K562 (cell line): ENCODE measurements at regions not wholly inside any gene's neighbourhood (a gene's known extent, or its start where the extent isn't known, plus 50 kb on each side); places are given as distances from the start of the nearest gene placed in this dataset.

Source experiments
- ATAC-seq: fragments of 200-7000 bp; cut with Tn5 transposase; 3 replicates; pipeline ENCODE4 v1.9.1; 2020; ENCODE audit warnings: moderate library complexity
- BruUV-seq: library from RNA; stranded (reverse); fragments of 400-500 nt; replicated peaks from 2 replicates; lab custom pipeline; 2021; lab: Mats Ljungman, UMichigan
- CTCF ChIA-PET: fragments of 300-600 bp; formaldehyde crosslinking; extraction: SDS; loops from one replicate; lab custom pipeline; 2021; ENCODE audit warnings: low intra/inter-chr PET ratio; lab: Yijun Ruan, JAX
- POLR2A ChIA-PET: fragments of 300-600, 350-650 bp; sonication (Branson Sonifier 250); formaldehyde crosslinking; extraction: SDS; loops from one replicate; lab custom pipeline; 2021; ENCODE audit warnings: antibody characterized with exemption, inconsistent platforms; lab: Yijun Ruan, JAX
- DNase-seq, 4 experiments: peaks; one replicate each; pipeline versions ENCODE4 v3.0.0 to v3.0.0-alpha.2; 2011 to 2018; ENCODE audit warnings: low spot score in 3 of 4, mixed read lengths in 3 of 4; ENCODE audit errors: extremely low read depth in 1 of 4
- FAIRE-seq: peaks from 2 replicates; lab custom pipeline; 2011; peaks lifted over from hg19 to GRCh38; lab: Jason Lieb, UNC
- H2AFZ ChIP-seq: 2 replicates; pipeline ENCODE4 v1.6.0; 2011; ENCODE audit warnings: low read depth, low read length, control low read depth, inconsistent platforms
- H3K27ac ChIP-seq: fragments of 200-600 bp; 3 replicates; pipeline ENCODE4 v1.8.0; 2011; ENCODE audit warnings: low read depth, mild to moderate bottlenecking, control low read depth, inconsistent platforms, low read length, moderate library complexity, mixed read lengths; ENCODE audit errors: extremely low read depth
- H3K27me3 ChIP-seq, 2 experiments: fragments of 300-600 bp in 1 of 2; 2 replicates in 1 of 2; 3 replicates in 1 of 2; pipeline versions ENCODE4 v1.6.0 to v1.8.0; 2011; ENCODE audit warnings: inconsistent platforms in 2 of 2, low read length in 2 of 2, mild to moderate bottlenecking in 1 of 2, mixed read lengths in 1 of 2, moderate library complexity in 1 of 2; ENCODE audit not compliant: control insufficient read depth in 2 of 2, insufficient read depth in 2 of 2
- H3K36me3 ChIP-seq: fragments of 300-600 bp; 3 replicates; pipeline ENCODE4 v1.8.0; 2011; ENCODE audit warnings: mild to moderate bottlenecking, low read length, inconsistent platforms; ENCODE audit not compliant: control insufficient read depth, insufficient read depth
- H3K4me1 ChIP-seq, 2 experiments: fragments of 200-600 bp in 1 of 2; replicated peaks in 1 of 2; 2 replicates in 1 of 2; 3 replicates in 1 of 2; pipeline versions ENCODE4 v1.5.1 to v1.8.0; 2011; ENCODE audit warnings: inconsistent platforms in 2 of 2, low read length in 2 of 2, mild to moderate bottlenecking in 1 of 2, mixed read lengths in 1 of 2, moderate library complexity in 1 of 2; ENCODE audit not compliant: control insufficient read depth in 2 of 2, insufficient read depth in 2 of 2
- H3K4me2 ChIP-seq: 2 replicates; pipeline ENCODE4 v1.6.1; 2011; ENCODE audit warnings: low read length, control low read depth, inconsistent platforms, mixed read lengths; ENCODE audit not compliant: insufficient read depth
- H3K4me3 ChIP-seq: fragments of 200-600 bp; sonication (generic), shearing (Covaris generic); 2 replicates; pipeline ENCODE4 v1.5.1; 2016; ENCODE audit warnings: control low read depth, inconsistent platforms
- H3K79me2 ChIP-seq: fragments of 200-600 bp; 3 replicates; pipeline ENCODE4 v1.8.0; 2011; ENCODE audit warnings: low read length, inconsistent platforms; ENCODE audit not compliant: control insufficient read depth, insufficient read depth
- H3K9ac ChIP-seq, 2 experiments: 2 replicates each; pipeline versions ENCODE4 v1.6.0 to v1.6.1; 2011; ENCODE audit warnings: low read depth in 2 of 2, low read length in 2 of 2, control low read depth in 1 of 2, inconsistent platforms in 1 of 2, mild to moderate bottlenecking in 1 of 2, mixed read lengths in 1 of 2; ENCODE audit not compliant: insufficient read depth in 1 of 2
- H3K9me1 ChIP-seq: one replicate; pipeline ENCODE4 v1.6.0; 2011; ENCODE audit warnings: inconsistent platforms, mild to moderate bottlenecking, low read length, moderate library complexity; ENCODE audit not compliant: control insufficient read depth, insufficient read depth
- H3K9me3 ChIP-seq: replicated peaks from 2 replicates; pipeline ENCODE4 v1.5.1; 2011; ENCODE audit warnings: low read depth, low read length, inconsistent platforms; ENCODE audit not compliant: control insufficient read depth, insufficient read depth
- H4K20me1 ChIP-seq: replicated peaks from 2 replicates; pipeline ENCODE4 v1.6.1; 2011; ENCODE audit warnings: low read length, inconsistent platforms, mixed read lengths; ENCODE audit not compliant: control insufficient read depth, insufficient read depth
- ASH1L ChIP-seq: fragments of 450-650 bp; IDR thresholded peaks from 2 replicates; pipeline ENCODE4 v1.6.1; 2018; ENCODE audit warnings: borderline replicate concordance, mild to moderate bottlenecking, low read depth; ENCODE audit not compliant: partially characterized antibody
- FIP1L1 ChIP-seq: fragments of 200-400 bp; formaldehyde crosslinking; IDR thresholded peaks from 2 replicates; pipeline ENCODE4 v1.6.1; 2018; ENCODE audit warnings: mild to moderate bottlenecking, low read depth, low read length; ENCODE audit not compliant: poor library complexity, severe bottlenecking
- HDAC6 ChIP-seq: IDR thresholded peaks from 2 replicates; pipeline ENCODE4 v1.6.1; 2012; ENCODE audit warnings: low read depth, mild to moderate bottlenecking, control low read depth, inconsistent platforms, low read length, moderate library complexity
- HNRNPH1 ChIP-seq: fragments of 200-400 bp; formaldehyde crosslinking; optimal IDR thresholded peaks from 2 replicates; pipeline ENCODE3; 2017; ENCODE audit warnings: low read depth, mild to moderate bottlenecking, low read length, moderate library complexity
- MYC ChIP-seq, 2 experiments: fragments of 250-450 bp in 1 of 2; sonication (Bioruptor Pico) in 1 of 2; IDR thresholded peaks; 2 replicates each; pipeline versions ENCODE4 v1.5.1 to v1.6.1; 2012 to 2021; ENCODE audit warnings: low read depth in 2 of 2, borderline replicate concordance in 1 of 2, improper control_type of control experiment in 1 of 2, low read length in 1 of 2, mild to moderate bottlenecking in 1 of 2, moderate library complexity in 1 of 2
- PHB ChIP-seq: fragments of 250-450 bp; sonication (Bioruptor Pico); IDR thresholded peaks from 2 replicates; pipeline ENCODE4 v1.5.0; 2021
- PHF8 ChIP-seq: fragments of 200-600 bp; sonication (generic); IDR thresholded peaks from 2 replicates; pipeline ENCODE4 v1.6.1; 2012; ENCODE audit warnings: mixed run types, mild to moderate bottlenecking, inconsistent platforms, low read length, moderate library complexity, borderline replicate concordance
- SIN3A ChIP-seq, 2 experiments: fragments of 150-350 bp in 1 of 2; IDR thresholded peaks; 2 replicates each; pipeline ENCODE4 v1.6.1; 2011 to 2016; ENCODE audit warnings: borderline replicate concordance in 2 of 2, low read depth in 2 of 2, low read length in 2 of 2, mild to moderate bottlenecking in 2 of 2, moderate library complexity in 2 of 2; ENCODE audit not compliant: control insufficient read depth in 1 of 2
- SRF ChIP-seq, 2 experiments: fragments of 250-450, 450-650 bp in 1 of 2; sonication (Bioruptor Pico) in 1 of 2; sonication (generic) in 1 of 2; formaldehyde crosslinking; IDR thresholded peaks; 2 replicates each; pipeline versions ENCODE4 v1.5.0 to v1.5.1; 2020 to 2022; ENCODE audit warnings: mild to moderate bottlenecking in 1 of 2, missing genetic modification reagents in 1 of 2
- TBL1XR1 ChIP-seq, 2 experiments: IDR thresholded peaks; 2 replicates each; pipeline ENCODE4 v1.6.1; 2012; ENCODE audit warnings: improper control_type of control experiment in 2 of 2, low read length in 2 of 2, mild to moderate bottlenecking in 1 of 2
- TCF7 ChIP-seq: sonication (generic); IDR thresholded peaks from 2 replicates; pipeline ENCODE4 v1.6.1; 2016; ENCODE audit warnings: antibody characterized with exemption, borderline replicate concordance
- ZEB2 ChIP-seq: fragments of 450-650 bp; IDR thresholded peaks from 2 replicates; pipeline ENCODE4 v1.6.1; 2016
- ZNF696 ChIP-seq: fragments of 250-450 bp; sonication (Bioruptor Pico); conservative IDR thresholded peaks from 2 replicates; pipeline ENCODE4 v1.4.0; 2020; ENCODE audit warnings: mild to moderate bottlenecking, moderate library complexity
- WGBS: fragments of 100-300 bp; shearing (Covaris generic); methylation state at CpG from one replicate; pipeline ENCODE4 v1.1.6; 2016; ENCODE audit warnings: low coverage, mixed read lengths; ENCODE audit not compliant: insufficient coverage; ENCODE audit errors: missing lambda C conversion rate; 5-methylcytosine and 5-hydroxymethylcytosine counted together
- in situ Hi-C: fragments of 300-500 bp; cut with MboI; formaldehyde crosslinking; loops from 4 replicates; pipeline ENCODE4 v1.15.0; 2018; ENCODE audit warnings: inconsistent platforms, mixed read lengths
- intact Hi-C: fragments of 100-400 bp; cut with micrococcal nuclease; formaldehyde crosslinking; loops from 2 replicates; pipeline ENCODE4 v1.14.2; 2022
- TF ChIP-seq, protein P1 (sequence below): fragments of 450-650 bp; IDR thresholded peaks from 2 replicates; pipeline ENCODE4 v1.6.1; 2017; ENCODE audit warnings: antibody characterized with exemption
- TF ChIP-seq, protein P2 (sequence below): sonication (generic); formaldehyde crosslinking; IDR thresholded peaks from 2 replicates; pipeline ENCODE4 v1.8.0; 2023; ENCODE audit warnings: mild to moderate bottlenecking, missing genetic modification reagents

DNA sequence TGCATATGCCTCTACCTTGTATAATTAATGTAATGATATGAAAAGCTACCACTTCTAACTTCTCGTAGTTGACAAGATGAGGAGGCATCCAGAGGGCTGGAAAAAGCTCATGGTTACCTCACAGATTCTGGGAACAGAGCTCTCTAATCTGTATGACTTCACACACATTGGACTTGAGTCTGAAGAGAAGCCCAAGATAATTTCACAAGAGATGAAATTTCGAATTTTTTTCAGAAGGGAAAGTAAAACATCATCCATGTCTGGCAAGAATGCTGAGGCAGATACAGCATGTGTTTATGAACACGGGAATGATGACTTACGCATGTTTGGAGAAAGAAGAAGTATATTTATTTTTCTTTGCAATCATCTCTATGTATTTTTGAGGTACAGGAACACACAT, 141.8 kb upstream of the TENT5A start:
- H3K9me3 ChIP-seq, result no peaks in the 10 kb centered on the region
- no peak overlapping the region for H3K4me3 ChIP-seq
- no peaks in the 10 kb centered on the region for H3K9me1 ChIP-seq
- no peaks in the 10 kb centered on the region for H4K20me1 ChIP-seq
- TF ChIP-seq SIN3A (IDR thresholded peaks at IDR 0.05; ENCODE audit: borderline replicate concordance in 2 of 2, control insufficient read depth in 1 of 2, low read depth in 2 of 2, low read length in 2 of 2), result no peak
- TF ChIP-seq FIP1L1, result no peak
- TF ChIP-seq SRF (CRISPR knock-in tag; IDR thresholded peaks at IDR 0.05), result no peak
- TF ChIP-seq PHB (CRISPR knock-in tag), result no peak
- TF ChIP-seq TCF7, result no peak
- no peak for TF ChIP-seq ZNF696
- no peak for TF ChIP-seq MYC (IDR thresholded peaks at IDR 0.05; ENCODE audit: low read depth, low read length)
- TF ChIP-seq MYC (CRISPR knock-in tag; IDR thresholded peaks at IDR 0.05; ENCODE audit: borderline replicate concordance, low read depth), result no peak
- TF ChIP-seq TBL1XR1 (IDR thresholded peaks at IDR 0.05; ENCODE audit: low read length in 2 of 2), result no peak
- no peak for TF ChIP-seq HDAC6
- TF ChIP-seq, protein P1, sequence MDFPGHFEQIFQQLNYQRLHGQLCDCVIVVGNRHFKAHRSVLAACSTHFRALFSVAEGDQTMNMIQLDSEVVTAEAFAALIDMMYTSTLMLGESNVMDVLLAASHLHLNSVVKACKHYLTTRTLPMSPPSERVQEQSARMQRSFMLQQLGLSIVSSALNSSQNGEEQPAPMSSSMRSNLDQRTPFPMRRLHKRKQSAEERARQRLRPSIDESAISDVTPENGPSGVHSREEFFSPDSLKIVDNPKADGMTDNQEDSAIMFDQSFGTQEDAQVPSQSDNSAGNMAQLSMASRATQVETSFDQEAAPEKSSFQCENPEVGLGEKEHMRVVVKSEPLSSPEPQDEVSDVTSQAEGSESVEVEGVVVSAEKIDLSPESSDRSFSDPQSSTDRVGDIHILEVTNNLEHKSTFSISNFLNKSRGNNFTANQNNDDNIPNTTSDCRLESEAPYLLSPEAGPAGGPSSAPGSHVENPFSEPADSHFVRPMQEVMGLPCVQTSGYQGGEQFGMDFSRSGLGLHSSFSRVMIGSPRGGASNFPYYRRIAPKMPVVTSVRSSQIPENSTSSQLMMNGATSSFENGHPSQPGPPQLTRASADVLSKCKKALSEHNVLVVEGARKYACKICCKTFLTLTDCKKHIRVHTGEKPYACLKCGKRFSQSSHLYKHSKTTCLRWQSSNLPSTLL, result no peak
- TF ChIP-seq HNRNPH1, result no peak
- TF ChIP-seq, protein P2, sequence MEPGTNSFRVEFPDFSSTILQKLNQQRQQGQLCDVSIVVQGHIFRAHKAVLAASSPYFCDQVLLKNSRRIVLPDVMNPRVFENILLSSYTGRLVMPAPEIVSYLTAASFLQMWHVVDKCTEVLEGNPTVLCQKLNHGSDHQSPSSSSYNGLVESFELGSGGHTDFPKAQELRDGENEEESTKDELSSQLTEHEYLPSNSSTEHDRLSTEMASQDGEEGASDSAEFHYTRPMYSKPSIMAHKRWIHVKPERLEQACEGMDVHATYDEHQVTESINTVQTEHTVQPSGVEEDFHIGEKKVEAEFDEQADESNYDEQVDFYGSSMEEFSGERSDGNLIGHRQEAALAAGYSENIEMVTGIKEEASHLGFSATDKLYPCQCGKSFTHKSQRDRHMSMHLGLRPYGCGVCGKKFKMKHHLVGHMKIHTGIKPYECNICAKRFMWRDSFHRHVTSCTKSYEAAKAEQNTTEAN (CRISPR knock-in tag), result no peak
- no peak for TF ChIP-seq ZEB2
- no peak for TF ChIP-seq ASH1L
- TF ChIP-seq PHF8, result no peak
- TF ChIP-seq, all 486 proteins: peak for 0
- intact Hi-C loops, result no loop called here
- ATAC-seq, result no peak
- DNase-seq, result no peak
- H3K9ac ChIP-seq, result no peak overlapping the region
- CTCF ChIA-PET, result no interaction called here
- H3K27ac ChIP-seq, result no peak overlapping the region
- no peaks in the 10 kb centered on the region for H3K4me1 ChIP-seq
- WGBS, result 0% methylated on average over 4 of the region's 4 CpGs
- no peaks in the 10 kb centered on the region for H3K27me3 ChIP-seq
- no peak overlapping the region for H2AFZ ChIP-seq
- H3K36me3 ChIP-seq, result no peaks in the 10 kb centered on the region
- no TSS peak for BruUV-seq
- in situ Hi-C loops, result no loop called here
- no peak for FAIRE-seq
- H3K79me2 ChIP-seq, result no peaks in the 10 kb centered on the region
- POLR2A ChIA-PET, result no interaction called here
- no peak overlapping the region for H3K4me2 ChIP-seq
